ENCODE measurements at regions not wholly inside any gene's neighbourhood (a gene's known extent, or its start where the extent isn't known, plus 50 kb on each side); places are given as distances from the start of the nearest gene placed in this dataset.
A peak's percentile ranks its signal among the peaks of the same experiment; 100 is the strongest.

GRCh38 chr2:8224347-8225190, 457.3 kb upstream of the ID2 start:
- no peak for DNase-seq

GRCh38 chr2:8225266-8225665, 456.6 kb upstream of the ID2 start:
- no peak for DNase-seq

GRCh38 chr2:8225798-8226197, 456.1 kb upstream of the ID2 start:
- no peak for DNase-seq

- DNase-seq: peak; percentile 7
These were observed 452.3 kb upstream of the ID2 start for GRCh38 chr2:8229546-8229986.

- peak; percentile 90 for DNase-seq
These were observed 451.4 kb upstream of the ID2 start for GRCh38 chr2:8230466-8230865.

- no peak for DNase-seq
These were observed 450.0 kb upstream of the ID2 start for GRCh38 chr2:8231902-8232301.

- DNase-seq: no peak
These were observed 449.0 kb upstream of the ID2 start for GRCh38 chr2:8232871-8233270.

- peak; percentile 32 for DNase-seq
These were observed 447.6 kb upstream of the ID2 start for GRCh38 chr2:8234253-8234652.

- peak; percentile 72 for DNase-seq
These were observed 447.0 kb upstream of the ID2 start for GRCh38 chr2:8234757-8235374.

- DNase-seq: no peak
These were observed 446.4 kb upstream of the ID2 start for GRCh38 chr2:8235419-8235818.

- no peak for DNase-seq
These were observed 445.5 kb upstream of the ID2 start for GRCh38 chr2:8236391-8236790.

GRCh38 chr2:8238521-8239230, 443.2 kb upstream of the ID2 start:
- DNase-seq: no peak

- DNase-seq: no peak
These were observed 442.2 kb upstream of the ID2 start for GRCh38 chr2:8239531-8240088.

- no peak for DNase-seq
These were observed 440.5 kb upstream of the ID2 start for GRCh38 chr2:8241317-8241716.

- no peak for DNase-seq
These were observed 439.1 kb upstream of the ID2 start for GRCh38 chr2:8242739-8243138.

GRCh38 chr2:8243748-8244400, 438.0 kb upstream of the ID2 start:
- no peak for DNase-seq

GRCh38 chr2:8244639-8245038, 437.2 kb upstream of the ID2 start:
- no peak for DNase-seq

GRCh38 chr2:8246137-8246536, 435.7 kb upstream of the ID2 start:
- DNase-seq: no peak

GRCh38 chr2:8247905-8248622, 433.8 kb upstream of the ID2 start:
- DNase-seq: no peak

- no peak for DNase-seq
These were observed 433.3 kb upstream of the ID2 start for GRCh38 chr2:8248623-8248957.

GRCh38 chr2:8249141-8249540, 432.7 kb upstream of the ID2 start:
- no peak for DNase-seq

- DNase-seq: no peak
These were observed 432.1 kb upstream of the ID2 start for GRCh38 chr2:8249769-8250168.
